ENCODE measurements at regions not wholly inside any gene's neighbourhood (a gene's known extent, or its start where the extent isn't known, plus 50 kb on each side); places are given as distances from the start of the nearest gene placed in this dataset.
"Not testable (repeated sequence)": the region's sequence is repeated elsewhere in the genome, so short reads cannot be mapped to it uniquely, and the experiment has no call there.

DNA sequence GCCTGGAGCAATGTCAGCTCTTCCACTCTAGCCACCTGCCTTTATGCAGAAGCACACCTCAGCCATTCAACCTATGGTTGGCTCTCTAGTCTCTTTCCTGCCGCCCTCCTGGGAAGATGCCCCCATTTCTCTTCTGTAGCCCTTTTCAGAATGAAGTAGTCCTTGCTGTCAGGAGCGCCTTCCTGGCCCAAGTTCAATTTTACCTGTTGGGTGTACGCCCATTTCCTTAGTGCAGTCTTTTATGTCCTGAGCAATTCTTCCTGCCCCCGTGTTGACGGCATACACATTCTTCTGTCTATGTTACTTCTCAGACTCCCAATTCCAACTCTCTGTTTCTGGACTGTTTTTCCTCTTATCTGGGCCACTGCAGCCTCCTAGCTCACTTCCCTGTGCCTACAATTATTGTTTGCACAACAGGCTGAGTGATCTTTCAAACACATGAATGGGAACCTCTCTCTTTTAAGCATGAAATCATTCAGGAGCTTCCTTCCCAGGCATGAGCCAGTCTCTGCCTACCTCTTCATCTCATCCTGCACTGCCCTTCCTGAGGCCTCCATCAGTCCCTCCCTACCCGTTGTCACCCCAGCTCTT, 389.2 kb downstream of the CD83 start:
- DNase-seq (ENCODE audit: low read depth in 3 of 3, low spot score in 2 of 3) = no peak

DNA sequence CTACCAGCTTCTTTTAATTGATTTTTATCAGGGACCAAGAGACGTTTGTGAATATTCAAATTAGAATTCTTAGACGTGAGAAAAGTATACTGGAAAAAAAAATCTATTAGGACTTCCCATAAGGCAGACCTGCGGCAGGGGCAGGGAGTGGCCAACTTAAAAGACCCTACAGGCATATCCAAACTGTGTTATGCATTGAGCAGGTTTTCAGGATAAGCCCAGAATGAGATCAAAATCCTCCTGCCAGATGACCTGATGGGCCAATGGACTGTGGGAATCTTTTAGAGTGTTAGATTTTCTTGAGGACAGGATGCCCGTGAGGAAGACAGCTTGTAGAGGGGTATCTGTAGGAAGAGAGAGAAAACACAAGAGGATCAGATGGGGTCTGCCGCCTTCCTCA, 391.5 kb downstream of the CD83 start:
- no peak for DNase-seq (ENCODE audit: low read depth in 3 of 3, low spot score in 2 of 3)

DNA sequence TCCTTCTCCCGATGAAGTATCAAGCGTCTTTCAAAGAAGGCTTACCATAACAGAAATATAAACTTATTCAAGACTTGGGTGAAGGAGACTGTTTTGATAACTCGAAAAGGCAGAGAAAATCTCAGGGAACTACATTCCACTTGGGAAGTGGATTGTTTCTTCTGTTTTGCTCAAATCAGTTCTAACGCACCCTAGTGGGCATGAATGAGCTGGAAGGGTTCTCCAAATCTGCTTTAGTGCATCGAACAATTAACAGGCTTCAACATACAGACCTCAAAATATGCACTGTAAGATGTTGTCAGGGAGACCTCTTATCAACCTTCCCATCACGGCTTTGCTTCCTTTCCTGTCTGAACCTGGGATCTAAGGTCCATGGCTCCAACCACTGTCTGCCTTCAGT, 392.5 kb downstream of the CD83 start:
- DNase-seq (ENCODE audit: low read depth in 3 of 3, low spot score in 2 of 3) = no peak

DNA sequence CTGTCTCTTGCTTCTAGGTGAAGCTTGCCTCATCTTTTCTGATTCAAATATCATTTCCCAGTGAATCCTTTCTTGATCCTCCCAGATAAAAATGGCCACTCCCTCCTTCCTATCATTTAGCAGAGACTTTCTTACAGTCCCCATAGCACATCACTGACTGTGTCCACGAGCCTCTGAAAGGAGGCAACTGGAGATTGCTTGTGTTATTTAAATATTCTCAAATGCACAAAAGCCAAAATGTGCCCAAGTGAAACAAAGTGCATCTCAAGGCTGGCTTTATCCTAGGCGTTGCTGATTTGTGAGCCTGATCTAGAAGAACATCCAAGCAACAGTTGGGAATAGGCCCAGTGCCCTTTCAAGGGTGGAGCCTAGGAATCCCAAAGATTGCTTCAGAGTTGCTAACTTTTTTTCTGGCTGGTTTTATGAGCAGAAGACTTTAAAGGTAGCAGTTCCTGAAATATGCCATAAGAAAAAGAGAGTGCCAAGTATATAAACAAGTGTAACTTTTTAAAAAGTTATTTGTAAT, 393.6 kb downstream of the CD83 start:
- no peak for DNase-seq (ENCODE audit: low read depth in 3 of 3, low spot score in 2 of 3)

DNA sequence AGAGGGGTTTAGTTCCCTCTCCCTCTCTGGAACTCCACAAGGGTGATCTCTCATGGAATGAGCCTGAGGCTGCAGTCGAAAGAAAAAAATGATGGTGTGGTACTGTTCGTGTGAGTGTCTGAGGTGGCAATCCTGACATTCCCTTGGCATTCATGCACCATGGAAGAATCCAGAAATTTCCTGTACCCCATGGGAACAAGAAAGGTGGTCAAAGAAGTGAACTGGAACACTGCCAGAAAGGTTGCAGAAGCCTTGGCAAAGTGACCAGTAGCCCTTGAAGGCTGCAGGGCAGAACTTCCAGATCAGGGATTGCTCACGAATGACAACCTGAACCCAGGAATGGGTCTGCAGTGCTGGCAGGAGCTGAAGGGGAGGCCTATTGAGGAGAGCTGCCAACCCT, 394.7 kb downstream of the CD83 start:
- no peak for DNase-seq (ENCODE audit: low read depth in 3 of 3, low spot score in 2 of 3)

DNA sequence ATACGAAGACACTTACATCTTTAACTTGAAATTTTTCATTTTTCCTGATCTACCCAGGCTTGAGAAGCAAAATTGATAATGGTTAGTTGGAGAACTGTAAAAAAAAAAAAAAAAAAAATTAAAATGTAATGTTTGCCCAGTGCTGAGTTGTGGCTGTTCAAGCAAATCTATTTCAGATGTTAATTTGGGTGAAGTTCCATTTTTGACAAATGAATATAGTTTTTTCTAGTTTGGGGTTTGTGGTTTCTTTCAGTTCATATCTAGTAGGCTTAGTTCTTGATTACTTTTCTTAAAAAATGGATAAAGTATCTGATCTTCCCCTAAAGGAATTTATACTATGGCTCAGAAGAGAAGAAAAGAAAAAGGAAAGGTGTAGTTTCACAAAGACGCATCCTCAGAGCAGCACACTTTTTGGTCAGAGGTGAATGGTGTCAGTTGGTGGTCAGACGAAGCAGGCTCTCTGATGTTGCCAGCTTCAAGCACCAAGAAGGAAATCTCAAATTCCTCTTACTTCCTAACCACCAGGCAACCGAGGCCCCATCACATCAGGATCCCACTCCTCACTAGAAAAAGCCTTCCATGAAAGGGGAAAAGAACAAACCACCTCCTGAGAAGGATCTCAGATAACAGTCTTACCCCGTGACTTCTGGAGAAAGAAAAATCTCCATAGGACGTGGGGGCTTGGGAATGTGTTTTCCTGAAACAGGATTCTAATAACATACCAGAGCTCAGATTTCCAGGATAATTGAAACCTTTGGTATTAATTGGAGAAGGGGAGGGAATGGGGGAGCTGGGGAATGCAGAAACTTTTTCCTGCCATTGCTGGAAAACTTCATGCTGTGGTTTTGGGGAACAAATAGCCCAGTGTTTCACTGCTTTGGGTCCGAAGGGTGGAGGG, 396.2 kb downstream of the CD83 start:
- DNase-seq (ENCODE audit: low read depth in 3 of 3, low spot score in 2 of 3) = no peak

DNA sequence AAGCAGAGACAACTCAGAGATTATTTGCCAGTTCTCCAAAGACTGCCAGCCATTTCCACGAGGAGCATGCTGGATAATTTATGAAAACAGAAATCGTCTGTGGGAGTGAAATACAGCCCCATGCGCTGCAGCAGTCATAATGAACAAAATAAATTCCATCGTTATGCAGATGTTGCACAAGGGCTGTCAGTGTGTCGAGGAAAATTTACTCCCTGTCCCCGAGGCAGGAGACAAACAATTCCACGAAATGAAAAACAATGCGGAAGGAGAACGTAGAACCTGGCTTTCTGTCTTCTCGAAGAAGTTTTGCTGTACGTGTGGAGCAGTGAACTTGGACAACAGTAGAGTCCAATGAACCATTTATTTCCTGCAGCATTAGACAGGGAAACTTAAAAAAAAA, 399.4 kb downstream of the CD83 start:
- DNase-seq (ENCODE audit: low read depth in 3 of 3, low spot score in 2 of 3) = no peak

DNA sequence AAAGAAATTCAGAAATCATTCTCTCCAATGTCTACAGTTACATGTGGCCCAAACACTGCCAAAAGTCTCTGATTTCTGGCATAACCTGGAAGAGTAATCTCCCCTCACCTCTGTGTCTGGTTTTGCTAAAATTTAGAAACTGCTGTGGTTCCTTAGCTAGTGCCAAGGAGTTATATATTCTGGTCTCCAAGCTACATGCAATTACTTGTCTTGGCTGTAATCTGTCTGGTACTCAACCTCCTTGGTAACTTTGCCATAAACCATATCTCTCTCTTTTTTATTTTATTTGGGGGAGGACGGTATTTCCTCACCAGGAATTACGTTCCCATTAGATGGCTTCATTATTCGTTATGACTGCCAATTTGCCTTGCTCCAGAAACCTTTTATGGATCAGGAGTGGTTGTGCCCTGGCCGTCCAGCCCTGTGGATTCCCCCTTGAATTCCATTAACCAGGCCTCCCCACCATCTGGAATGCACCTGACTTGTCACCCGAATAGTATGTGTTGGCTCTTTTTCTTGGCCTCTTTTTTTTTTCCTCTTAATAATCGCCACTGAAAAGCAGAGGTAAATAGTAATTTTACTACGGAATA, 400.0 kb downstream of the CD83 start:
- DNase-seq (ENCODE audit: low read depth in 3 of 3, low spot score in 2 of 3) = no peak

DNA sequence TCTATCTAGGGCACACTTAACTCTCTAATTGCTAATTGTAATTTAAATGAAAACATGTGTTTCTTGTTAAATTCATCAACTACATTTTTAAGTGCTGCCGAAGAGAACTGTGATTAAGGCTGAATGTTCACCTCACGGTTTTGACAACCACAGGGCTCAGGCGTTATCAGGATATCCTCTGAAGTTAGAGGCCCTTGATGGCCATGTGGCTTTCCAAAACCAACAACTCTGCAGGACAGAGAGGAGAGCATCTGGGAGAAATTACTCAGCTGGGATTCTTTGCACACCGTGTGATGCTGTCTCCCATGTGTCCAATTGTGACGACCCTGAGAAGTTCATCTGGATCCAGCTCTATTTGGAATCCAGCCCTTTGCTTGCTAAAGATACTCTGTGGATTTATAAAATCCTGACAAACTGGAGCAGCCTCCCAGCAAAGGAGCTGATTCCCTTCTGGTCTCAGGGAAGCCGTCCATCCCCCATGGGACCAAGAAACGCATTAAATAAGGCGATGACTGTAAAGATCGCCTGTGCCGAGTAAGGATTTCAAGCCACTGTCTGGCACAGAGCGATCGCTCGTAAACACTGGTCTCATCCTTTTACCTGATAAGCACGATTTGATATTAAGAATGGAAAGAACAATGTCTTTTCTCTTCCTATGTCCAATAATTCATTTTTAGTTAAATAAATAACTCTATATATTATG, 401.1 kb downstream of the CD83 start:
- DNase-seq (ENCODE audit: low read depth in 3 of 3, low spot score in 2 of 3) = no peak

DNA sequence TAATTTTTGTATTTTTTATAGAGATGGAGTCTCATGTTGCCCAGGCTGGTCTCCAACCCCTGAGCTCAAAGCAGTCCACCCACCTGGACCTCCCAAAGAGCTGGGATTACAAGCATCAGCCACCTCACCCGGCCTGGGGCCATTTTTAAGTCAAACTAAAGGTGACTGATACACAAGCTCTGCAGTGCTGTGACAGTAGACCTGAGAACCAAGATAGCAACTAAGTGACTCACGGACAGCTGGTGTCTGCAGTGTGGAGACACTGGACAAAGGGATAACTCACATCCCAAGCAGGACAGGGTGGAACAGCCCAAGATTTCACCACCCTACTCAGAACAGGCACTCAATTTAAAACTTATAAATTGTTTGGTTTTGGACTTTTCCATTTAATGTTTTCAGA, 402.5 kb downstream of the CD83 start:
- no peak for DNase-seq (ENCODE audit: low read depth in 3 of 3, low spot score in 2 of 3)

DNA sequence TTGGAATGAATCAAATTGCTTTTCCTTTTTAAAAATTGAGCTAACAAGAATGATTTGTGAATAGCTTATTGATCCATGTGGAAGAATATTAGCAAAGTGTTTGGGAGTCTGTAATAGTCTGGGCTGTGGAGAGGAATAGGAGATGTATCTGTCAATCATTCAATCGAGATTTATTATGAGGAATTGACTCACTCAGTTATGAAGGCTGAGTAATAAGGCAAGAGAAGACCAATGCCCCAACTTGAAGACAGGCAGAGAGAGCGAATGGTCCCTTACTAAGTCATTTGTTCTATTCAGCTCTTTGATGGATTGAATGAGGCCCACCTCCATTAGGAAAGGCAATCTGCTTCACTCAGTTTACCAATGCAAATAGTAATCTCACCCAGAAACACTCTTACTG, 403.0 kb downstream of the CD83 start:
- DNase-seq (ENCODE audit: low read depth in 3 of 3, low spot score in 2 of 3) = no peak

DNA sequence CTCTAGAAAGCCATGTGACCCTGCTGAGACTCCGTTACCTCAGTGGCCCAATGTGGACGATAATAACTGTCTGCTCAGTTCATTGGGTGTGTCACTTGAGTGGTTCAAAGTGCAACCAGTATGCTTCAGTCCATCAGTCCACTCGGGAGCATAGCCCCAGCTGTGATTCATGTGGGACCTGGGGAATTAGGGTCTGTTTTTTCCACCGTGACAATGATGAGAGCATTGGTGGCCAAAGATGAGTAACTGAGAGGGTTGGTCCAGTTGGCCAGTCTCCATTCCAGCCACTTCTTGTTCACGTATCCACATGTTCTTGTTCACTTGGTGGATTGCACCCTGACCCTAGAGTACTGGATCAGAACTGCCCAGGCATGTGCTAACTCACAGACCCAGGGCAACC, 403.6 kb downstream of the CD83 start:
- DNase-seq (ENCODE audit: low read depth in 3 of 3, low spot score in 2 of 3) = no peak

DNA sequence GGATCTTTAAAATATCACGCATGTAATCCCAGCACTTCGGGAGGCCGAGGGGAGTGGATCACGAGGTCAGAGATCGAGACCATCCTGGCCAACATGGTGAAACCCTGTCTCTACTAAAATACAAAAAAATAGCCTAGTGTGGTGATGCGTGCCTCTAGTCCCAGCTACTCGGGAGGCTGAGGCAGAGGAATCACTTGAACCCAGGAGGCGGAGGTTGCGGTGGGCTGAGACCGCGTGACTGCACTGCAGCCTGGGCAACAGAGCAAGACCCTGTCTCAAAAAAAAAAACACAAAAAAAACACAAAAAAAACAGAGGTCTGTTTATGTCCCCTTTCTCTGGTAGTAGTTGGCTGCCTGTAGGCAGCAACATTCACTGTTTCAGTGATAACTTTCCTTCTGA, 404.3 kb downstream of the CD83 start:
- not testable (repeated sequence) for DNase-seq (ENCODE audit: low read depth in 3 of 3, low spot score in 2 of 3)

DNA sequence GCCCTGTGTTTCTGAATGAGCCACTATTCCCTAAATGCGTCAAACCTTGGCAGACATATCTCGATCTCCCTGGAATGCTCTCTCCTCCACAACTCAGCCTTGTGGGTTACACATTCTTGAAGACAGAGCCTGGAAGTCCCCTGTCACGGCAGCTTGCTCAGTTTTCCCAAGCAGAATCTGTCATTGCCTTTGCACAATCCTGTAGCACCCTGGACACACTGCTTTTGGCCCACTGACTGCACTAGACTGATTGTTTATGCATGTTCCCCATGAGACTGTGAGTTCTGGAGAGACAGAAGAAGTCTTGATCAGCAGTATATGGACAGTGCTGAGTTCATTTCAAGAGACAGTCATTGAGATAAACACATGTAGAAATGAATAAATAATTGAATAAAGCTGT, 406.7 kb downstream of the CD83 start:
- DNase-seq (ENCODE audit: low read depth in 3 of 3, low spot score in 2 of 3) = no peak

DNA sequence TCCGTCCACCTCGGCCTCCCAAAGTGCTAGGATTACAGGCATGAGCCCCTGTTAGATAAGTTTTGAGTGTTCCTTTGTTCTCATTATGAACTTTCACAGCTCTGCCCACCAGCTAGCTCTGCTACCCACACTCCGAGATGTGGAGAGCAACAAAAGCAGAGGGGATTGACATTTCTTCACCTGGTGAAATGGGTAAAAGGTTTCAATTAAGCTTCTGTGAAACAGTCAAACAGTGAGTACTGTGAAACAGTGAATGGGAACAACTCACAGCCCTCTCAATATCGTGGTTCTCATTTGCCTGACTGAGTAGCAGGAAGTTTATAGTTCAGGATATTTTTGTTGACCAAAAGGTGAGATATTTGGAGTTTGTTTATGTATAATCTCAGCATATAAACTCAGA, 412.8 kb downstream of the CD83 start:
- no peak for DNase-seq (ENCODE audit: low read depth in 3 of 3, low spot score in 2 of 3)

DNA sequence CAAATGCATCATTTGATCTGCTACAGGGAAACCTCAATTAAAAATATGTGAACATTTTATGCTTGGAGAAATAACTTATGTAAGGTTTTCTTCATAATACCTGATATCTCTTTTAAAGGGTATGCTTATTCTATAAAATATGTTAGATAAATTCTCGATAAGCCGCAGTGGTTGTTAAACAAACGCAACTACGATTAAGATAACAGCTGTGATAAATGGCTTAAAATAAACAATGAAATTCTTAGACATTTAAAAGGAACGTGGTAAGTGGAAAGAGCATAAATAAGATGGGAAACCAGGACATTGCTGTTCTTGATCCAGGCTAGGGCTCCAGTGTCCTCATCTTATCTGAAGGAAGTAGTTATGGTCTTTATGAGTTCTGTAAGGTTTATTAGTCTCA, 415.9 kb downstream of the CD83 start:
- no peak for DNase-seq (ENCODE audit: low read depth in 3 of 3, low spot score in 2 of 3)

DNA sequence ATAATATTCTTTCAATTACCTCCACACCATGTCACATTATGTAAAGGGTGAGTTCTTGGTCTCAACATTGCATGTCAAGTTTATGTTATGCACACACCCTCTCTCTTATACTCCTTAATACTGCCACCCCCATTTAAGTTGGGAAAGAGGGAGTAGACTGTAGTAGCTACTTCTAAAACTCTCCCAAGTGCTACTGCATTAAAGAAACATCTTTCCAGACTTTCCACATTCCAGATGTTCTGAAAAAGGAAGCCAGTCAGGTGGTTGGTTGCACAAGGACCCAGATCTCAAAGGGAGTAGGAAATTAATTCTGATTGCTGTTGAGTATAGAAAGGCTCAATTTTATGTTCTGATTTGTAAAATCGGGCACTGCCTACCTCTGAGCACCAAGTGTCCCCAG, 419.5 kb downstream of the CD83 start:
- no peak for DNase-seq (ENCODE audit: low read depth in 3 of 3, low spot score in 2 of 3)

DNA sequence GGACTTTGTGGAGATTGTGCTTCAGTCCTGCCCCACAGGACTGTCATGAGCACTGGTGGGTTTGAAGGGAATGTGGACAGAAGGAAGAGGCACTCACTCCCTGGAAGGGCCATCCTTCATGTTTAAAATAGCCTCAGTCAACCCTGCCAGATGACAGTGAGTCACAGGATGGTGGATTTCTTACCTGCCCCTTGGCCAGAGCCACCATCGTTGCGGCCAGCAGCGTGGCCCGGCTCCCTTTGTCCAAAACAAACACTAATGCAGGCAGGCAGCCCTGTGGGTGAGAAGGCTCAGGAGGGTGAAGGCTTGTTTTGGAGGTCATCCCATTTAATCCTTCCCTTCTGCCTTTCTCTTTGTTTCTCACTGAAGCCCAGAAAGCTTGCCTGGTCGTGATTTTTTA, 422.7 kb downstream of the CD83 start:
- no peak for DNase-seq (ENCODE audit: low read depth in 3 of 3, low spot score in 2 of 3)

DNA sequence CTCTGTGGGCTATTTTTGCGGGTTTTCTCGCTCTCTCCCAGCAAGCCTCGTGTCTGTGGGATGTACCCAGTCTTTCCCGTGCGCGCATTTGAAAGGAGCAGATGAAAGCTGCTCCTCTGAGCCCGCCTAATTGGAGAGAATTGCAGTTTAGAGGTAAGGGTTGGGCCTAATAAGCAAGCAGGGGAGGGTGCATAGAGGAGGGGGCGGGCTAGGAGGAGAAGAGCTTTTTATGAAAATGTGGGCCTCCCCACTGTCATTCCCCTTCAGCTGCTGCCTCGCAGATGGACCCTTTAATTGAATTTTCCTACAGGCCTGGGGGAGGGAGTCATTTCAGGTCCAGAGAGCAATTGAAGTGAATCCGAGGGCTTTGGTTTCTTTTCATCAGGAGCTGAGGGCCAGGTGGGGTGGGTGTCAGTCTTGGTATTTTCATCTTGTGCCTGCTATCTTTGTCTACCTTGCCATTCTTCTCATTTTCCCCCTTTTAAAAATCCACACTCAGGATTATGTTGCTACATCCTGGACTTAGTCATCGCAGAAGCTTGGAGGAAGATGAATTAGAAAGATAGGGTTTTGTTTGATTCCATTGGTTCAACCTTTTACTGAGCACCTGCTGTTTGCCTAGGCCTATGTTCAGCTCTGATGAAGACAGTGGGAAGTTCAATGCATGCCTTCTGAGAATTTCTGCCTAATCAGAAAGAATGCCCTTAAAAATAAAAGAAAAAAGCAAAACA, 423.4 kb downstream of the CD83 start:
- DNase-seq (ENCODE audit: low read depth in 3 of 3, low spot score in 2 of 3) = no peak

DNA sequence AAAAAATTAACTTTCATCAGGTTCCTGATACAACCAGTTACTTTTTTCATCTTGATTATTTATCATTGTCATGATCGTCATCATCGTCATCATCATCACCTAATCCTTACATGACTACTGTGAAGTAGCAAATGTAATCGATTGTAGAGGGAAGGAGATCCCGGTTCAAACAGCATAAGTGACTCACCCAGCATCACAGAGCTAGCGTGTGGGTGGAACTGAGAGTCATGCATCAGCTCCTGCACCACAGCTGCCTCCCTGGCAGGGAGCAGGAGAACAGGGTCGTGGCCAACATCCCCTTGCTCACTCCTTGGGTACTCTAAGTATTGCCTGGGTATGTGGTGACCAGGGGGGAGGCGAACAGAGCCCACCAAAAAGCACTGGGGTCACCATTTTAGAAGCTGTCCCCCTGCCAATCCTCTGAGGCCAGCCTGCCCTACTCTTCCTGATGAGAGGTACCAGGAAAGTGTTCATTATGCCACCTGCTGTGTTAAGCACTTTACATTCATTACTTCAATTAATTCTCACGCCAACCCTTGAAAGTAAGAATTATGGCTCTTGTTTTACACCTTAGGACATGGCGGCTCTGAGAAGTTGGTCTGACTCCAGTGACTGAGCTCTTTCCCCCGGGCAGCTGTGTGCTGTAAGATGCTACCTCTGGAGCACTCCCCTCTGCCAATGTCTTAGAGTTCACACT, 425.2 kb downstream of the CD83 start:
- no peak for DNase-seq (ENCODE audit: low read depth in 3 of 3, low spot score in 2 of 3)

Data from right renal cortex interstitium (tissue), 3 donors.